KMS-11 (cell line): ENCODE measurements at regions not wholly inside any gene's neighbourhood (a gene's known extent, or its start where the extent isn't known, plus 50 kb on each side); places are given as distances from the start of the nearest gene placed in this dataset.

ENCODE experiments used
- H2AFZ ChIP-seq: fragments of 200-600 bp; sonication (generic); 2 replicates; pipeline ENCODE4 v1.6.1; 2016; ENCODE audit warnings: antibody characterized with exemption, mixed run types, low read depth
- H3K27ac ChIP-seq: fragments of 200-600 bp; sonication (generic); 2 replicates; pipeline ENCODE4 v1.6.1; 2016; ENCODE audit warnings: mild to moderate bottlenecking, mixed run types
- H3K27me3 ChIP-seq: fragments of 200-600 bp; sonication (generic); 2 replicates; pipeline ENCODE4 v1.6.1; 2017; ENCODE audit warnings: mild to moderate bottlenecking, low read depth, mixed run types, moderate library complexity; ENCODE audit not compliant: insufficient read depth
- H3K36me3 ChIP-seq: fragments of 200-600 bp; sonication (generic); 2 replicates; pipeline ENCODE4 v1.6.1; 2017; ENCODE audit warnings: mild to moderate bottlenecking, mixed run types; ENCODE audit not compliant: insufficient read depth
- H3K4me1 ChIP-seq: fragments of 200-600 bp; sonication (generic); 2 replicates; pipeline ENCODE4 v1.6.1; 2016; ENCODE audit warnings: mild to moderate bottlenecking, low read depth, mixed run types; ENCODE audit not compliant: poor library complexity, severe bottlenecking
- H3K4me2 ChIP-seq: fragments of 200-600 bp; sonication (generic); 2 replicates; pipeline ENCODE4 v1.7.0; 2016; ENCODE audit warnings: mild to moderate bottlenecking, mixed run types
- H3K4me3 ChIP-seq: fragments of 200-600 bp; sonication (generic); IDR thresholded peaks from 2 replicates; pipeline ENCODE4 v1.6.1; 2017; ENCODE audit warnings: low read depth, low read length, mixed read lengths; ENCODE audit not compliant: insufficient read depth
- H3K79me2 ChIP-seq: fragments of 200-600 bp; sonication (generic); 2 replicates; pipeline ENCODE4 v1.6.1; 2016; ENCODE audit warnings: low read depth, mixed run types; ENCODE audit not compliant: insufficient read depth
- H3K9ac ChIP-seq: fragments of 200-600 bp; sonication (generic); 2 replicates; pipeline ENCODE4 v1.6.1; 2016; ENCODE audit warnings: mild to moderate bottlenecking, mixed run types
- H4K20me1 ChIP-seq: fragments of 200-600 bp; sonication (generic); 2 replicates; pipeline ENCODE4 v1.6.1; 2016; ENCODE audit warnings: mild to moderate bottlenecking, mixed run types; ENCODE audit not compliant: insufficient read depth
- CTCF ChIP-seq: fragments of 200-600 bp; sonication (generic); conservative IDR thresholded peaks from 2 replicates; pipeline ENCODE4 v1.6.1; 2017; ENCODE audit warnings: low read depth, mild to moderate bottlenecking, antibody characterized with exemption, low read length, moderate library complexity, mixed read lengths

GRCh38 chr2:138421315-138421970 is 80.1 kb upstream of the SPOPL start:
- H3K4me3 ChIP-seq = no peak overlapping the region
- no peak overlapping the region for H3K27ac ChIP-seq
- H4K20me1 ChIP-seq = no peaks in the 10 kb centered on the region
- H3K4me2 ChIP-seq = no peak overlapping the region
- no peak overlapping the region for H3K9ac ChIP-seq
- no peaks in the 10 kb centered on the region for H3K79me2 ChIP-seq
- no peak overlapping the region for H2AFZ ChIP-seq
- no peaks in the 10 kb centered on the region for H3K27me3 ChIP-seq
- no peaks in the 10 kb centered on the region for H3K4me1 ChIP-seq
- no peak for TF ChIP-seq CTCF
- no peaks in the 10 kb centered on the region for H3K36me3 ChIP-seq

- Histone ChIP-seq H3K27ac (no peak overlapping the region), H3K79me2 (no peaks in the 10 kb centered on the region), H2AFZ (no peak overlapping the region), H3K36me3 (no peaks in the 10 kb centered on the region), H3K4me1 (no peaks in the 10 kb centered on the region), H3K27me3 (no peaks in the 10 kb centered on the region), H4K20me1 (no peaks in the 10 kb centered on the region), H3K4me2 (no peak overlapping the region), H3K9ac (no peak overlapping the region), H3K4me3 (no peak overlapping the region)
- TF ChIP-seq CTCF = no peak
Observed at GRCh38 chr2:138421971-138422335, 79.6 kb upstream of the SPOPL start.

DNA sequence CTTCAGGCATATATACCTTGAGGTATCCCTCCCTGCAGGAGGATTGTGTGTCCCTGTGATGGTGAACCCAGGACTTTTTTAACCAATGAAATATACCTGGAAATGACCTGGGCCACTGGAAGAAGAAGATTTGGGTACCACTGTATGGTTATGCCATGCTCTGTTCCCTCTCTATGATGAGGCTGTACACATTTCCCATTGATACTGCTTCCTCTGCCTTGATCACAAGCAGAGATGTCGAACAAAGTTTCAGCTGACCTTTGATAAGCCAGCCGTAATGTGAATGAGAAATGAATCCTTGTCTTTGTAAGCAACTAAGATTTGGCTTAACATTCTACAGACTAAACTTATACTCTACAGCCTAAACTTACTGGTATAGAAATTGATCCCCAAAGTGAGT is 78.4 kb upstream of the SPOPL start:
- Histone ChIP-seq H3K9ac (no peak overlapping the region), H3K4me2 (no peak overlapping the region), H3K27me3 (no peaks in the 10 kb centered on the region), H2AFZ (no peak overlapping the region), H3K27ac (no peak overlapping the region), H3K79me2 (no peaks in the 10 kb centered on the region), H3K36me3 (no peaks in the 10 kb centered on the region), H3K4me1 (no peaks in the 10 kb centered on the region), H4K20me1 (no peaks in the 10 kb centered on the region), H3K4me3 (no peak overlapping the region)
- no peak for TF ChIP-seq CTCF

GRCh38 chr2:138423745-138424144 is 77.8 kb upstream of the SPOPL start:
- Histone ChIP-seq H4K20me1 (no peaks in the 10 kb centered on the region), H3K4me3 (no peak overlapping the region), H3K27ac (no peak overlapping the region), H3K36me3 (no peaks in the 10 kb centered on the region), H3K4me2 (no peak overlapping the region), H3K79me2 (no peaks in the 10 kb centered on the region), H2AFZ (no peak overlapping the region), H3K9ac (no peak overlapping the region), H3K4me1 (no peaks in the 10 kb centered on the region), H3K27me3 (no peaks in the 10 kb centered on the region)
- no peak for TF ChIP-seq CTCF
